ENCODE measurements at regions not wholly inside any gene's neighbourhood (a gene's known extent, or its start where the extent isn't known, plus 50 kb on each side); places are given as distances from the start of the nearest gene placed in this dataset.
"Not testable (repeated sequence)": the region's sequence is repeated elsewhere in the genome, so short reads cannot be mapped to it uniquely, and the experiment has no call there.

DNA sequence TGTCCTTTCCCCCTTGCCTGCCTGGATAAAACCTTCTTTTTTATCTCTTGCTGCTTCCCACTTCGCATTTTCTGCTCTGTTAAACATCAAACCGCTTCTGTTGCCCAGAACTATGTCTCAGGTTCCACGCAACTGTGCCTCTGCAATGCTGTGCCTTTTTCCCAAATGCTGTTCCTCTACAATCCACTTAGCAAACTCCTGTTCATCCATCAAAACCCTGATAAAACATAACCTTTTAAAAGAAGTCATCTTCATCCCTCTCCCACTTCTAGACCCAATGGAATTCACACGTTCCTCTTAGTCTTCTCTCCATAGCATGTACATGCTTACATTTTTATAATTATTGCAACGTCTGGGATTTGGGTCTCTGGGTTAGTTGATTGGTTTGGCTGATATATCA, 111.9 kb upstream of the RRN3 start:
- not testable (repeated sequence) for ATAC-seq, DNase-seq

DNA sequence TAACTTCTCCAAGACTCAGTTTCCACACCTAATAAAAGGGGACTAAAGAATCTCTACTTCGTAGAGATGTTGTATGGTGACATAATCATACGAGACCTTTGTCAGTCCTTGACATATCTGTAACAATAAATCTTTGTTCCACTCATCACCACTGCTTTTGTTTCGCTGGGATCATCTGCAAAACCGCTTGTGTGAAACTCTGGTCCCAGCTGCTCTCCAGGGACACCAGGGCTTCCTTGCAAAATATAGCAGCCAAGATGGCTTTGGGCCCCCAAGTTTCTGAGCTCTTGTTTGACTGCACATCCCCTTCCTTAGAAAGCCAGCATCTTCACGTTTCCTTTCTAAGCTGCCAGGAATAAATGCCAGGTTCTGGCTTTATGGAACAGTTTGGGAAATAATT, 110.5 kb upstream of the RRN3 start:
- not testable (repeated sequence) for ATAC-seq, DNase-seq

DNA sequence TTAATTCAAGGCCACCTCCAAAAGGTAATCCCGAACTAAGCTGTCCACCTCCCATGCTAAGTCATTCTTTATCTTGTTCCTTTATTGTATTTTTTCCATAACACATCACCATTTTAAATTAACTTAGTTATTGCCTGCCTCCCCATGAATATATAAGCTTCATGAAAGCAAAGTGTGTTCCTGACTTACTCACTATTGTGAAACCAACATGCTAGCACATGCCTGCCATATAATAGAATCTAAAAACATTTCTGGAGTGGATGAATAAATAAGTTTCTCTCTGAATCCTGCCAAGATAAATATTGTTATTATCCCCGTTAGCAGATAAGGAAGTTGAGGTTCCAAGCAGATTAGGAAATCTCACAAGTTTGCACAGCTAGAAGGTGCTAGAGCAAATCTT, 98.7 kb upstream of the RRN3 start:
- ATAC-seq, DNase-seq: not testable (repeated sequence)

DNA sequence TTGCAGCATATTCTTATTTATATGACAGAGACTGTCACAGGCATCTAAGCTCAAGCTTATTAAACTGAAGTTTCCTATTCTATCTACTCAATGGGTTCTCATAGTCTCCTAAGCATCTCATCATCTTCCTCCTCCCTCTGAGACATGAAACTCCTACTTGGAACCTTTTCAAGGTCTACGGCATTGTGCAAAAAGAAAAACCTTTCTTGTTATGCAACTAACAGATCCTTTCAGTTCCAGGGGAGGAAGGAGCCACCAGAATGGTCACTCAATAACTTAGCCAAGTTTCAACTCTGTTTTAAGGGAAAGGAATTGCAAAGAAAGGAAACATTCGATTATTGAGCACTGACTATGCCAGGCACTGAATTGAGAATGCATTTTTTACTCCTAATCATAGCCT, 98.1 kb upstream of the RRN3 start:
- not testable (repeated sequence) for ATAC-seq

DNA sequence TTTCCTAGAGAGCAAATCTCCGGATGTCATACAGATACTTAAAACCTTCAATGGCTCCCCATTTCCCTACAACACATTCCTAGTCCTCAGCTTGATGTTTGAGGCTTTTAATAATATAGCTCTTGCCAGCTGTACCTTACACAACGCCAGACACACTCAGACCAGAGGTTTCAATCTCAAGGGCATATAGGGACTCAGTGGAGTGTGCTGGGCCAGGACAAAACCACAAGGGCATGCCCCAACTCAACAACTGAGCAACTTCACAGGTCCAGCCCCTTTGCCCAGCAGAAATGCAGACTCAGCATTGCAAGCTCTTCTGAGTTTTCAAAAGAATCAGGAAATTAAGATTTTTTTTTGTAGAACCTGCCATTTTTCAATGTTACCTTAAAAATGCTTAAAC, 95.4 kb upstream of the RRN3 start:
- ATAC-seq, DNase-seq: not testable (repeated sequence)

More for the DNA sequence above, 98.1 kb upstream of the RRN3 start:
- not testable (repeated sequence) for DNase-seq

Data from stimulated activated naive CD8-positive, alpha-beta T cell treated with anti-CD3 and anti-CD28 coated beads, Interleukin-15, Interleukin-2, amounts not matched to agents 100 U/mL and 50 U/mL, for 24 hours (primary cell).